H1 (cell line): ENCODE measurements at regions not wholly inside any gene's neighbourhood (a gene's known extent, or its start where the extent isn't known, plus 50 kb on each side); places are given as distances from the start of the nearest gene placed in this dataset.

Experiments used
- CTCF ChIA-PET: fragments of 300-600 bp; sonication (Branson Sonifier 250); formaldehyde crosslinking; loops from one replicate; lab custom pipeline; 2021; ENCODE audit not compliant: partially characterized antibody; lab: Charles Lee
- POLR2A ChIA-PET: fragments of 300-600 bp; sonication (Branson Sonifier 250); formaldehyde crosslinking; loops from one replicate; lab custom pipeline; 2021; ENCODE audit warnings: inconsistent platforms; ENCODE audit not compliant: partially characterized antibody; lab: Charles Lee
- DNase-seq, 2 experiments: peaks; one replicate each; pipeline versions ENCODE4 v3.0.0 to v3.0.0-alpha.2; 2010 to 2022; ENCODE audit warnings: low spot score in 2 of 2, low read depth in 1 of 2, mixed read lengths in 1 of 2
- FAIRE-seq: peaks from 2 replicates; lab custom pipeline; 2011; peaks lifted over from hg19 to GRCh38; lab: Jason Lieb, UNC
- H2AFZ ChIP-seq: 2 replicates; pipeline ENCODE4 v1.8.1; 2012; ENCODE audit warnings: low read length, inconsistent platforms
- H2AK5ac ChIP-seq: 2 replicates; pipeline ENCODE4 v1.6.1; 2013; ENCODE audit warnings: low read depth, low read length
- H2BK120ac ChIP-seq: replicated peaks from 2 replicates; pipeline ENCODE3; 2013; ENCODE audit warnings: low read depth, low read length, inconsistent platforms
- H2BK12ac ChIP-seq: 2 replicates; pipeline ENCODE4 v1.6.1; 2013; ENCODE audit warnings: low read depth, low read length
- H2BK15ac ChIP-seq: 2 replicates; pipeline ENCODE4 v1.6.1; 2013; ENCODE audit warnings: low read length
- H2BK20ac ChIP-seq: 2 replicates; pipeline ENCODE4 v1.6.1; 2013; ENCODE audit warnings: low read length
- H2BK5ac ChIP-seq: 2 replicates; pipeline ENCODE4 v1.6.1; 2013; ENCODE audit warnings: low read depth, low read length
- H3K14ac ChIP-seq: 2 replicates; pipeline ENCODE4 v1.6.1; 2013; ENCODE audit warnings: inconsistent platforms; ENCODE audit not compliant: insufficient read length
- H3K18ac ChIP-seq: 2 replicates; pipeline ENCODE4 v1.6.1; 2013; ENCODE audit warnings: low read length; ENCODE audit errors: extremely low read depth
- H3K23ac ChIP-seq: 2 replicates; pipeline ENCODE4 v1.6.1; 2013; ENCODE audit warnings: inconsistent platforms; ENCODE audit not compliant: insufficient read length
- H3K23me2 ChIP-seq: 2 replicates; pipeline ENCODE4 v1.6.1; 2013; ENCODE audit warnings: low read depth, low read length
- H3K27ac ChIP-seq: 2 replicates; pipeline ENCODE4 v1.6.1; 2011; ENCODE audit warnings: low read depth, low read length, inconsistent platforms
- H3K27me3 ChIP-seq, 4 experiments: replicated peaks in 1 of 4; 1 replicate in 1 of 4; 2 replicates in 3 of 4; pipeline versions ENCODE4 v1.6.1 to v1.8.1; 2011 to 2013; ENCODE audit warnings: low read length in 3 of 4, mild to moderate bottlenecking in 3 of 4, inconsistent platforms in 2 of 4, mixed read lengths in 2 of 4, moderate library complexity in 1 of 4; ENCODE audit not compliant: control insufficient read depth in 3 of 4, insufficient read depth in 3 of 4; ENCODE audit errors: extremely low read depth in 1 of 4
- H3K36me3 ChIP-seq, 4 experiments: 2 replicates each; pipeline versions ENCODE4 v1.6.1 to v1.8.1; 2011 to 2013; ENCODE audit warnings: mild to moderate bottlenecking in 4 of 4, low read length in 3 of 4, moderate library complexity in 2 of 4, control low read depth in 1 of 4, inconsistent platforms in 1 of 4; ENCODE audit not compliant: insufficient read depth in 4 of 4, control insufficient read depth in 2 of 4
- H3K4ac ChIP-seq: replicated peaks from 2 replicates; pipeline ENCODE3; 2013; ENCODE audit warnings: low read length, low read depth, mixed read lengths, inconsistent platforms; ENCODE audit not compliant: insufficient read length
- H3K4me1 ChIP-seq, 4 experiments: replicated peaks in 1 of 4; 1 replicate in 1 of 4; 2 replicates in 3 of 4; pipeline versions ENCODE4 v1.6.1 to v1.8.1; 2011 to 2013; ENCODE audit warnings: low read length in 3 of 4, inconsistent platforms in 2 of 4, mixed read lengths in 1 of 4; ENCODE audit not compliant: insufficient read depth in 4 of 4, control insufficient read depth in 3 of 4
- H3K4me2 ChIP-seq, 2 experiments: 2 replicates each; pipeline versions ENCODE4 v1.6.1 to v1.8.1; 2011 to 2013; ENCODE audit warnings: low read depth in 2 of 2, low read length in 2 of 2, control low read depth in 1 of 2, inconsistent platforms in 1 of 2, mild to moderate bottlenecking in 1 of 2; ENCODE audit not compliant: insufficient read depth in 1 of 2
- H3K4me3 ChIP-seq, 4 experiments: fragments of 200-600, 300-600 bp in 1 of 4; sonication (generic), shearing (Covaris generic), sonication (Bioruptor Twin) in 1 of 4; 2 replicates each; pipeline versions ENCODE4 v1.5.1 to v1.8.1; 2011 to 2016; ENCODE audit warnings: low read length in 4 of 4, low read depth in 3 of 4, control low read depth in 2 of 4, inconsistent platforms in 2 of 4, mild to moderate bottlenecking in 2 of 4, mixed read lengths in 1 of 4, moderate library complexity in 1 of 4; ENCODE audit not compliant: insufficient read depth in 2 of 4; ENCODE audit errors: extremely low read depth in 1 of 4
- H3K56ac ChIP-seq: replicated peaks from 2 replicates; pipeline ENCODE3; 2013; ENCODE audit warnings: low read depth, mild to moderate bottlenecking, mixed read lengths, low read length, inconsistent platforms; ENCODE audit not compliant: insufficient read length
- H3K79me1 ChIP-seq: 2 replicates; pipeline ENCODE4 v1.6.1; 2013; ENCODE audit warnings: low read depth, low read length, control low read depth
- H3K79me2 ChIP-seq, 2 experiments: 2 replicates each; pipeline versions ENCODE4 v1.6.1 to v1.8.1; 2012 to 2013; ENCODE audit warnings: low read length in 2 of 2, mild to moderate bottlenecking in 2 of 2, inconsistent platforms in 1 of 2; ENCODE audit not compliant: insufficient read depth in 2 of 2, control insufficient read depth in 1 of 2
- H3K9ac ChIP-seq, 4 experiments: replicated peaks in 1 of 4; 1 replicate in 1 of 4; 2 replicates in 3 of 4; pipeline versions ENCODE4 v1.6.1 to v1.8.1; 2011 to 2013; ENCODE audit warnings: low read depth in 3 of 4, low read length in 3 of 4, control low read depth in 2 of 4, mild to moderate bottlenecking in 2 of 4, moderate library complexity in 2 of 4, inconsistent platforms in 1 of 4; ENCODE audit errors: extremely low read depth in 1 of 4
- H3K9me3 ChIP-seq, 2 experiments: 2 replicates each; pipeline versions ENCODE4 v1.6.1 to v1.8.1; 2012 to 2013; ENCODE audit warnings: mild to moderate bottlenecking in 2 of 2, moderate library complexity in 2 of 2, control low read depth in 1 of 2, inconsistent platforms in 1 of 2, low read depth in 1 of 2, low read length in 1 of 2, mixed read lengths in 1 of 2; ENCODE audit not compliant: insufficient read depth in 2 of 2
- H4K20me1 ChIP-seq, 2 experiments: replicated peaks in 1 of 2; 2 replicates each; pipeline versions ENCODE3 to v1.8.1; 2011 to 2013; ENCODE audit warnings: inconsistent platforms in 2 of 2, low read length in 2 of 2, mild to moderate bottlenecking in 1 of 2; ENCODE audit not compliant: insufficient read depth in 2 of 2, control insufficient read depth in 1 of 2
- H4K5ac ChIP-seq: 2 replicates; pipeline ENCODE4 v1.6.1; 2013; ENCODE audit warnings: low read length, low read depth, mixed read lengths, inconsistent platforms; ENCODE audit not compliant: insufficient read length
- H4K8ac ChIP-seq: 2 replicates; pipeline ENCODE4 v1.8.0; 2013; ENCODE audit warnings: mild to moderate bottlenecking, moderate library complexity, low read length, inconsistent platforms; ENCODE audit not compliant: insufficient read depth; ENCODE audit errors: extremely low read depth
- H4K91ac ChIP-seq: replicated peaks from 2 replicates; pipeline ENCODE3; 2013; ENCODE audit warnings: low read length, mixed read lengths, inconsistent platforms; ENCODE audit not compliant: insufficient read length
- GABPA ChIP-seq: IDR thresholded peaks from 2 replicates; pipeline ENCODE4 v1.6.1; 2011; ENCODE audit warnings: mild to moderate bottlenecking, low read length, moderate library complexity, borderline replicate concordance; ENCODE audit not compliant: insufficient read depth
- KDM1A ChIP-seq: fragments of 200-600, 300-600 bp; sonication (generic); IDR thresholded peaks from 2 replicates; pipeline ENCODE4 v1.7.1; 2016; ENCODE audit warnings: mild to moderate bottlenecking, low read length, borderline replicate concordance
- SIRT6 ChIP-seq: IDR thresholded peaks from one replicate; pipeline ENCODE4 v1.7.1; 2012; ENCODE audit warnings: low read length, inconsistent platforms
- YY1 ChIP-seq: IDR thresholded peaks from 2 replicates; pipeline ENCODE4 v1.6.1; 2011; ENCODE audit warnings: low read depth, mild to moderate bottlenecking, low read length
- WGBS, 2 experiments: shearing (Covaris generic) in 1 of 2; methylation state at CpG; one replicate each; pipeline versions ENCODE4 v1.1.6 to v1.1.7; 2013 to 2015; ENCODE audit warnings: low lambda C conversion rate in 2 of 2, mixed read lengths in 2 of 2, inconsistent platforms in 1 of 2, low coverage in 1 of 2, missing lambda C conversion rate in 1 of 2; ENCODE audit not compliant: insufficient replicate concordance in 2 of 2, insufficient coverage in 1 of 2, insufficient read length in 1 of 2; ENCODE audit errors: extremely low coverage in 1 of 2, missing lambda C conversion rate in 1 of 2; 5-methylcytosine and 5-hydroxymethylcytosine counted together
- TF ChIP-seq, protein P1 (sequence below): IDR thresholded peaks from 2 replicates; pipeline ENCODE4 v1.6.1; 2011; ENCODE audit warnings: low read depth, mild to moderate bottlenecking, low read length; ENCODE audit not compliant: insufficient read depth

DNA sequence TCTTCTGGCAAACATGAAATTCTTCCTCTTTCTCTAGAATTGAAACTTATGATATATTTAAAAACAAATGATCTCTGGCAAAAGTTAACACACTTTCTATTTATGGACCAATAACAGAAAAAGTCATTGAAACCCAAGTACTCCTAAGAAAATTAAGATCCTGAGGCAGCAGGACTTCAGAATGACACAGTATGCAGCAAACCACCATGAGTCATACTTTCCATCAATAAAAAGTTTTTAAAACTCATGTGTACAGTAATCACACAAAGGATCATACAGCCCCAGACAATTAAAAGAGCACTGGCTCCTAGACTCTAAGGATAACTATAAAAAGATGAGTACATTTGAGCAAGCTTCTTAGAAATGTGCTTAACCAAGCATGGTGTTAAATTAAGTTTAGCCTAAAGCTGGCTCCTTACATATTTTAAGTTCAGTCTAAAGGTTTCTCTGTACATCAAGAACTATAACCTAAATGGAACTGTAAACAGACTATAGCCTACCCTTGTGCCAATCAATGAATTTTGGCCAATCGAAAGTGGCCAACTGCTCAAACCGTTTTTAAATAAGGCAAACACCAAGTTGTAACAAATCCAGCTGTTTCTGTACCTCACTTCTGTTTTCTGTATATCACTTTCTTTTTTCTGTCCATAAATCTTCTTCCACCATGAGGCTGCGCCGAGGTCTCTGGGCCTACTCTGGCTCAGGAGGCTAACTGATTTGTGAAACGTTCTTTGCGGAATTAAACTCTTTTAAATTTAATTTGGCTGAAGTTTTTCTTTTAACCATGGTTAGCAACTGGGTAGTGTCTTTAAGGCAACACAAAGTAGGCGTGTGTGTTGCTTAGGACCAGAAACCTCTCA lies 232.1 kb upstream of the PIK3R1 start:
- Histone ChIP-seq H2BK120ac (no peak overlapping the region), H3K18ac (no peak overlapping the region), H2AFZ (no peak overlapping the region), H4K20me1 (no peaks in the 10 kb centered on the region), H3K9me3 (no peaks in the 10 kb centered on the region), H3K9ac (no peak overlapping the region), H3K27ac (no peak overlapping the region), H3K23ac (no peak overlapping the region), H4K8ac (no peak overlapping the region), H3K36me3 (no peaks in the 10 kb centered on the region), H2BK5ac (no peak overlapping the region), H3K79me2 (no peaks in the 10 kb centered on the region), H4K91ac (no peak overlapping the region), H3K56ac (no peak overlapping the region), H2BK12ac (no peak overlapping the region), H3K27me3 (no peaks in the 10 kb centered on the region), H3K23me2 (no peaks in the 10 kb centered on the region), H3K4ac (no peak overlapping the region), H3K4me1 (no peaks in the 10 kb centered on the region), H2BK20ac (no peak overlapping the region), H4K5ac (no peak overlapping the region), H2AK5ac (no peak overlapping the region), H3K79me1 (no peaks in the 10 kb centered on the region), H3K4me3 (no peak overlapping the region)
- ChIA-PET CTCF (no interaction called here), POLR2A (no interaction called here)
- no peak for FAIRE-seq
- WGBS, 2 experiments: 87% methylated on average over 7 of the region's 7 CpGs; no CpG with 5 or more reads in 1 of the 2 experiments
- no peak for DNase-seq
- TF ChIP-seq YY1 (no peak), KDM1A (no peak), GABPA (no peak), SIRT6 (no peak)
- TF ChIP-seq, protein P1, sequence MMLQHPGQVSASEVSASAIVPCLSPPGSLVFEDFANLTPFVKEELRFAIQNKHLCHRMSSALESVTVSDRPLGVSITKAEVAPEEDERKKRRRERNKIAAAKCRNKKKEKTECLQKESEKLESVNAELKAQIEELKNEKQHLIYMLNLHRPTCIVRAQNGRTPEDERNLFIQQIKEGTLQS: no peak
- TF ChIP-seq, all 59 proteins: peak for 0
- H2BK15ac ChIP-seq: no peak overlapping the region
- no peak overlapping the region for H3K4me2 ChIP-seq
- no peak overlapping the region for H3K14ac ChIP-seq
